ENCODE measurements at regions not wholly inside any gene's neighbourhood (a gene's known extent, or its start where the extent isn't known, plus 50 kb on each side); places are given as distances from the start of the nearest gene placed in this dataset.

GRCh38 chr13:50326811-50327210 is 311.6 kb downstream of the KCNRG start:
- DNase-seq, result peak; percentile 59

- DNase-seq, result no peak
Measured at GRCh38 chr13:50334115-50334778, 319.0 kb downstream of the KCNRG start.

- DNase-seq, result peak; percentile 34
Measured at GRCh38 chr13:50334944-50335343, 319.7 kb downstream of the KCNRG start.

GRCh38 chr13:50339271-50339670 is 324.0 kb downstream of the KCNRG start:
- no peak for DNase-seq

GRCh38 chr13:50340146-50340545 is 324.9 kb downstream of the KCNRG start:
- DNase-seq, result no peak

- DNase-seq, result no peak
Measured at GRCh38 chr13:50340551-50341287, 325.5 kb downstream of the KCNRG start.

DNA sequence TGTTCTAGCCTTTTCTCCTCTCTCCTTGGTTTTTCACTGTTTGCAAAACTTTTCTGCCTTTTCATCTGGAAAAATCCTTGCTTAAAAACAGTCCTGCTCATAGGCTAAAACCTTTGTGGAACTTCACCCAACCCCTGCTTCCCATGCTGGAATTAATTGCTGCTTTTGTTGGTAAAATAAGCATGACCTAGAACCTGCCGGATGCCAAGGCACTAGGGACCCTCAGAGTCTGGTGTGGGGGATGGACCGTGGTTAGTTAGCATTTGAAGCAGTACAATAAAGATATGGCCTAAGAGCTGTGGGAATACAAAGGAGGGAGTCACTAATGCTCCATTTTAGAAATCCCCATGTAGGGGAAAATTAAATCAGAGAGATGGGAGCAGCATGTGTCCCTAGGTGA is 326.3 kb downstream of the KCNRG start:
- DNase-seq, result no peak

DNA sequence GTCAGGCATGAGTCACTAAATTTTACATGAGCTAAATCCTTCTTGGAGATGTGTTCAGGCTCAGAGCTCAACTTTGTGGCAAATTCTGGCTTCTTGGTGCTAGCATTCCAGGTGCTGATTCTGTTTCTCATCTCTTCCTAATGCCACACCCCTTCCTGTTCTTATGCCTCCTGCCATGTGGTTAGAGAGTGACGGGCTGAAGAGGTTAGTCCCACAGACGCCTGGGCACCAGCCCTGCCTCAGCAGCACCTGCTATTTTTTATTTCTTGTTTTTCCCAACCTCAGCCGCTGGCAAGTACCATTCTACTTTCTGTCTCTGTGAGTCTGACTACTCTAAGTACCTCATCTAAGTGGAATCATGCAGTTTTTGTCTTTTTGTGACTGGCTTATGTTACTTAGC is 329.5 kb downstream of the KCNRG start:
- no peak for DNase-seq

DNA sequence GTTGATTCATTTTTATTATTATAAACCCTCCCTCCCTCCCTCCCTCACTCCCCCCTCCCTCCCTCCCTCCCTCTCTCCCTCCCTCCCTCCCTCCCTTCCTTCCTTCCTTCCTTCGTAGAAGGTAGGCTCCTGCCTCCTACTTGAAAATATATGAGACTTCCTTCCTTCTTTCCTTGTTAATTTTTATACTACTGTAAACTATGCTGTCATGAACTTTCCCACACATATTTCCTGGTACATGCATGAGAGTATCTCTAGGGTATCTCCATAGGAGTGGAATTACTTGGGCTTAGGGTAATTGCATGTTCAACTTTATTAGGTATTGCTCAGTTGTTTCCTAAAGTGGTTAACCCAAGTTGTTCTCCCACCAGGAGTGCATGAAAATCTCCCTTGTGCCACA is 330.6 kb downstream of the KCNRG start:
- DNase-seq, result no peak

DNA sequence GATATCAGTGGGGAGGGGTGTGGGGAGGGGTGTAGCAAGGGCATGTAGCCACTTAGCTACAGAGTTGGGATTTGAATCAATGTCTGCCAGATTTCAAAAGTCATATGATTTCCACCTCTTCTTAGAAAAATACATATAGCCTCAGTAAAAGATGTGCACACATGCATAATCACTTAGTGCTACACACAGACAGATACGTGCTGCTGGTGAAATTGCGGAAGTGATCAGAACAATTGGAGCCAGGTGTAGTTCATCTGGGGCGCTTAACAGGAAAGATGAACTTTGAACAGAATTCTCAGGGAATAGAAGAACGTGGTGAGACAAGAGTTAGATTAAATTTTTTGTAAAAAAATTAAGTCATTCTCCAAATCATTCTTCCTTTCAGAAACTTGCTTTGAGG is 333.1 kb downstream of the KCNRG start:
- DNase-seq, result no peak

- DNase-seq, result no peak
Measured at GRCh38 chr13:50352720-50353480, 337.7 kb downstream of the KCNRG start.

GRCh38 chr13:50353651-50354415 is 338.6 kb downstream of the KCNRG start:
- DNase-seq, result peak; percentile 77

- no peak for DNase-seq
Measured at GRCh38 chr13:50355797-50356196, 340.6 kb downstream of the KCNRG start.

DNA sequence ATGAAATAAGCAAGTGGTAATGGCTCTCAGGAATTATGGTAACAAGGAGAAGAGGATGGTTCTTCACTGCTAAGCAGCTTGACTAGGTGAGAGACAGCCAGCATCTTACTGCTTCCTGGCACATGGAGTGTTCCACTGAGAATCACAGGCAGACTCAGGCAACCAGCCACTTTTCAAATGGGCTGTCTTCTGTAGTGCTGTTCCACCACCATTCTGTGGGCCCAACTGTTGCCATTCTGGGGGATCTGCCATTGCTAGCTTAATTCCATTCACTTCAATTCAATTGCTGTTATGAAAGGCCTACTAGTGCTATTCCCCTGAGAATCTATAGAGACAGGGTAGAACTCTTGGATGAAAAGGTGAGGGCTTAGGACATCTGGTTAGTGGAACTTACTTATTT is 341.9 kb downstream of the KCNRG start:
- no peak for DNase-seq

- DNase-seq, result peak; percentile 80
Measured at GRCh38 chr13:50357586-50358118, 342.4 kb downstream of the KCNRG start.

GRCh38 chr13:50358231-50359040 is 343.2 kb downstream of the KCNRG start:
- peak; percentile 9 for DNase-seq

DNA sequence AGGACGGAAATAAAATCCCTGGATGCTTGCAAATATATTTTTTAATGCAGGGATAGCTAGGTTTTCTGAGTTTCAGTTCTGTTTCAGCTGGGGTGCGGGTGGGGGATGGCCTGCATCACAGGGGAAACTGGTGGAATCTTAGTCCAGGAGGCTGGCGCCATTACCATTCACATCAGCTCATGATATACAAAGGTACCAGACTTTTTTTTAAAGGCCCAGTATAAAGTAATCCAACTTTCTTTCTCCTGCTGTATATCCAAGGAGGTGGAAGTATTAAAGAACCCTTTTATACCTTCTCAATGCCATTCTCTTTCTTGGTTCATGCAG is 343.8 kb downstream of the KCNRG start:
- DNase-seq, result no peak

- DNase-seq, result no peak
Measured at GRCh38 chr13:50359779-50360178, 344.5 kb downstream of the KCNRG start.

- DNase-seq, result no peak
Measured at GRCh38 chr13:50360637-50361036, 345.4 kb downstream of the KCNRG start.

- DNase-seq, result no peak
Measured at GRCh38 chr13:50361282-50361681, 346.0 kb downstream of the KCNRG start.

- no peak for DNase-seq
Measured at GRCh38 chr13:50365408-50366391, 350.5 kb downstream of the KCNRG start.

Data from fibroblast of skin of right quadriceps (primary cell).